ENCODE measurements at regions not wholly inside any gene's neighbourhood (a gene's known extent, or its start where the extent isn't known, plus 50 kb on each side); places are given as distances from the start of the nearest gene placed in this dataset.

DNA sequence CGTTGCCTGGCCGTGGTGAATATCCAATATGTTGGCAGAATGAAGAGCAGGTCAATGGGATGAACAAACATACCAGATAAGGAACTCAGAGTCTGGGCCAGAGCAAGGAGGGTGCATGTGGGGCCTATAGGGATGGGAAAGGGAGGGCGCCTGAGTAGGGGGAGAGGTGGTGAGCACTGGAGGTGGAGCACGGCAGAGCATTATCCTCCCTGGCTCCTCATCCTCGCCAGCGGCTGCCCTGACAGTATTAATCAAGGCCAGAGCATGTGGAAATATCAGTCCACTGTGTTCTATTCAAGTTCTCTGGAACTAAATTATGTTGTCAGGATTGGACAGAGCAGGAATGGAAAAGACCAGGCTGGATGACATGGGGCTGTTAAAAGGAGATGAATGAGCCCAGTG is 254.8 kb upstream of the ZMIZ1 start:
- no peak for DNase-seq

DNA sequence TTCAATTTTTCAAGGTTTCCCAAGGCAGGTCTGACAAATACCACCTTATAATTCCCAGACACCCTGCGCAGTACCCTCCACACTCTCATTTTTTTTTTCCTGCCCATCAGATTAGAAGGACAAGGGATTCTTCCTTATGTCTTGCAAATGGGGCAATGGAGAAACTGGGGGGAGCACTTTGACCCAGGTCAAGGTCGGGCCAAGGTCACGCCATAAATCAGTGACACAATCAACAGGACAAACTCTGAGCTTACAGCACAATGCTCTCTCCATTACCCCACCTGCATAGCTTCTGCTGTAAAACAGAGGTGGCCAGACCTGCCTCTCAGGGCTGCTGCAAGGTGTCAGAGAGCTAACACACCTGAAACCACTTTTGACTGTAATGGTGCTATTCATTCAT is 254.4 kb upstream of the ZMIZ1 start:
- no peak for DNase-seq

DNA sequence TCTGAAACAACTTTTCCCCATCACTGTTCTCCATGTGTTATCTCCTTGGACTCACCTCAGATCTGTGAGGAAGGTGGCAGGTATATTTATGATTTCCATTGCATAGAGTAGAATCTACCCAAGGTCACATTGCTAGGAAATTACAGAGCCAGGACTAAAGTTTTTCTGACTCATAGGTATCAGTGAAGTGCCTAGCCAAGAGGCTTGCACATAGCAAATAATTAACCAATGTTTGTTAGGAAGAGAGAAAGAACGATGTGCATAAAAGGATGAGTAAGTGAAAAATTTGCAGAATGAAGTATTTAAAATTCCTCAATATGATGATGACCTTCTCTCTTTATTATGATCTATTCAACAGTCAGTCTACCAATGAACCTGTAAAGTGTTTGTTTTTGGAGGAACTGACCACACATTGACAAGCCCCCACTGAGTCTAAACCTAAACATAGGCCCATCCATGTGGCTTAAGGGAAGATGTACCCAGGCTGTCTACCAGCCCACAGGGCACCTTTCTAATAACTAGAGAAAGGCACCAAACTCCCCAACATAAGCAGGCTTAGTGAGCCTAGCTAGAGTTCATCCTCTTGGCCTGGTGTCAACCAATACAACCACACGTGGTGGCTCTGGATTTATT is 252.9 kb upstream of the ZMIZ1 start:
- no peak for DNase-seq

DNA sequence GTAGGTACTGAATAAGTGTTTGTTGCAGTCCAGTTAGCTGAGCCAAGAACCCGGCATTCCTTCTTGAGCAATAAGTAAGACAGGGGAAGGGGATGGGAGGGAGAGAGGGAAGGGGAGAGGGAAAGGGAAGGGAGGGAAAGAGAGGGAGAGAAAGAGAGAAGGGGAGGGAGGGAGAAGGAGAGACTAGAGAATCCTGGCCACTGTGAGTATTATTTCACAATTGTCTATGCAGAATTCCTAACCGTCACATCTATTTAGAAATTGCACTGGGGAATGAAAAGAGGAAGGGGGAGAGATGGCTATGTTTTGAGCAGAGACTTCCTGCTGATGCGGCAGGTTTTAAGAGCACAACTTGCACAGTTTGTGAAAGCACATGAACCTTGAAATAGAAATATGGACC is 251.4 kb upstream of the ZMIZ1 start:
- DNase-seq, result no peak

DNA sequence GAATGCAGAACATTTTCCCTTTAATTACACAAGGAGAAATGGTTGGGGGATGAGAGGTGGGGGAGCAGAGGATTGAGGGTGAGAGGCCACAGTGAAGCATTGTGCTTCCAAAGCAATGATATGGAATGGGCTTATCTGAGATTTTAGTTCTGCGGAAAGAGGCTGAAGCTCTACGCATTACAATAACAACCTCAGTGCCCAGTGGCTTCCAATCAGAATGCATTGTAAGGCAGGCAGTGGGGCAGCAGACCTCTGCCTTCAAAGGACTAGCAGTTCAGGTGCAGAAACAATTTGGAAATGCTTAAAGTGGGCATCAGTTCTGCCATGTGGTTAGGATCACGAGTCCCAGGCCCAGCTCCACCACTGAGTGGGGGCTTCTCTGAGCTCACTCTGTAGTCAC is 251.0 kb upstream of the ZMIZ1 start:
- DNase-seq, result no peak

DNA sequence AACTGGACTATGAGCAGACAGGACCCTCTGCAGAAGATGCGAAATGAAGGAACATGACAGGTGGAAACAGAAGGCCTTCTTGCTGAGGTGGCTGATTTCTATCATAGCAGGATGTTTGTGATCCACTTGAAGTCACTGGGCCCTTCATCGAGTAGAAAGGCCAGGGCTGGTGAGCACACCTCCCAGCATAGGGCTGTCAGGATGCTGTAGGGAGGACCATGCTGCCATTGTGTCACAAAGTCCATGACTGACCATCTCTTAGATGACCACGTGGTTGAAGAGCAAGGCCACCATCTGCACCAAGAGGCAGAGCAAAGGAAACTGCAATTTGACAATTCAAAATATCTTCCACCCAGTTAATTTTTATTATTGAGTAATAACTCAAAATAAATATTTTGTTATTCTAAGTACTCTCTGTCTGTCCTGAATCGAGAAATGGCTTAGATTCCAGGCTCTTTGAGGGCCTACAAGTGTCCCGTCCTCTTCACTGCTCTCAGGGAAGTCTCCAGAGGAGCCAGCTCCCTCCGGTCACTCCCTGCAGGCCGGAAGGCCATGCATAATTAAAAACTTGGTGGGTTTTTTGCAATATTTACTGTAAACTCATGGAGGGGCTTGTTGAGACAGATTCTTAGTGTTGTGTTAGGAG is 249.3 kb upstream of the ZMIZ1 start:
- no peak for DNase-seq

DNA sequence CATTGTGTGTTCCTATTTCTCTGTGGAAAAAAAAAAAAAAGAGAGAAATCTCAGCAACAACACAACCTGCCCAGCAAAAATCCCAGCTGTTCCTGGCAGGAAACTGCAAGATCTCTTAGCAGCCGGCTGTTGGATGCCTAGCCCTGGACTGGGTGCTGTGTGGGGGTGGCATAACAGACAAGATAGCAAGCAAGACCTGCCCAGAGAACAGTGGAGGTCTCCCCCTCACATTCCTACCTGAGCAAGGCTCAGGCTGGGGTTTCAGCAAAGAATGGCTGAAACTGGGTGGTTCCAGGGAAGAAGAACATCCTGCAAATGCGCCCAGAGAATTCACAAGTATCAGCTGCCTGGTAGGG is 248.8 kb upstream of the ZMIZ1 start:
- no peak for DNase-seq

DNA sequence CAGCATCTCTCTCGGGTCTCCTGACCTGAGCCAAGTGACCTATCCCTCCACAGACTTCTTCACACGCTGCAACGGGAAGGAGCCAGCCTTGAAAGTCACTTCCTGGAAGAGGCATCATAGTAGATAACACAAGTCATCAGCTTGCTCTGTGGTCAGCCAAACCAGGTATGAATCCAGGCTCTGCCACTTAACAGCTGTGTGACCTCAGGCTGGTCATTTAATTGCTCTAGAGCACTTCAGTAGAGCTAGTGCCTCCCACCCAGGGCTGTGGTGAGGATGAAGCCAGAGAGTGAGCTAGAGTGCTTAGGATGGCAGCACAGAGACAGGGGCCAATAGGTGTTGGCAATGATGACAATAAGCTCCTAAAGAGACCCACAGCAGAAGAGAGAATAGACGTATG is 247.7 kb upstream of the ZMIZ1 start:
- no peak for DNase-seq

DNA sequence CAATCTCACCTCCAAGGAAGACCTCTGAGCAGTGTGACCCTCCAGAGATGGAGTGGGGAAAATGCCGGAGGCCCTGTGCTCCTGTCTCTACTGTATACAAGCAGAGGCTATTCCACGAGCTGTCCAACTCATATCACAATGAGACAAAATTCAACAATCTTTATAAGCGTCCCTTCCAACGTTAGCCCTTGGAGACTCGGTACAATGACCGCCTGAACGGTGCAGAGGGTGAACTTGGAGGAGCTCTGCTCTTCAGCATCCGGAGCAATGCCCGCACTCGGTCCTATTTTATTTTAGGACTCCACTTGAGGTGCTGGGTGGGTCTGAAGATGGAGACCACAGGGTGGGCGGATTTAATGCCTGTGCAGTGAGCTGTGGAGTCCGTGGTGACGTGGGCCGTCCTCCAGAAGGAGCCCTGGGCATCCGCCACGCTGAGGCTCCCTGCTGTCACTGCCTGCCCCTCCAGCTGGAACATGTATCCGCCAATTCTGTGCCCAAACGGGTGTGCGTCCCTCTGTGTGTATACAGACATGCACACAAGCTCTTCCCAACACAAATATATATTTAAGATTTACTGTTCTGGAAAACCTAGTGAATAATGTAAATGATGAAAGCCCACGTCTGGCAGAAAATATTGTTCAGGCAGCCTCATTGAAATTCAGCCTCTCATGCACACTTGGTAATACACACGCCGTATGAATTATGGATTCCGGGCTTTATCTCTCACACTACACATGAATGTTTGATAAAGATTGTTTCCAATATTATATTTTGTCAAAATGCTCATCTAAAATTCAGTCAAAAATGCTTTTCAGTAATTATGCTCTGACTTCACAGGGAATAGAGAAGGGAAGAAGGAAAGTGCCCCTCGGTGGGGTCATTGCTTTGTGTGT is 239.9 kb upstream of the ZMIZ1 start:
- no peak for DNase-seq

DNA sequence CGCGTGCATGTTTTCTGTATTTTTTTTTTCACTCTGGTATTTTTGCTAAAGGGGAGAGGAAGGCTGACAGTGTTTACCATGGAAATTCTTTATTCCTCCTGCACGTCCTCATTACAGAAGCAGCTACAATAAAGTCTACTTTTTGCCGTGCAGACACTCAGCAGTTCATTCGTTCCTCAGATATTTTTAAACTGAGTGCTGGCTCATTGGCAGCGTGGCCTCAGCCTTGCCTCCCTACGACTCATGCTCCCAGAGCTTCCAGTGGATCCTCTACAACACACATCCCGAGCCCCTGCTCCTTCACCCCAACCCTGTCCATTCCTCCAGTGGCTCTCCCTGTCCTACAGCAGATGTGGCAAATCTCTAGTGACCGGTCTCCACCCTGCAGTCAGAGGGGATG is 239.2 kb upstream of the ZMIZ1 start:
- DNase-seq, result no peak

DNA sequence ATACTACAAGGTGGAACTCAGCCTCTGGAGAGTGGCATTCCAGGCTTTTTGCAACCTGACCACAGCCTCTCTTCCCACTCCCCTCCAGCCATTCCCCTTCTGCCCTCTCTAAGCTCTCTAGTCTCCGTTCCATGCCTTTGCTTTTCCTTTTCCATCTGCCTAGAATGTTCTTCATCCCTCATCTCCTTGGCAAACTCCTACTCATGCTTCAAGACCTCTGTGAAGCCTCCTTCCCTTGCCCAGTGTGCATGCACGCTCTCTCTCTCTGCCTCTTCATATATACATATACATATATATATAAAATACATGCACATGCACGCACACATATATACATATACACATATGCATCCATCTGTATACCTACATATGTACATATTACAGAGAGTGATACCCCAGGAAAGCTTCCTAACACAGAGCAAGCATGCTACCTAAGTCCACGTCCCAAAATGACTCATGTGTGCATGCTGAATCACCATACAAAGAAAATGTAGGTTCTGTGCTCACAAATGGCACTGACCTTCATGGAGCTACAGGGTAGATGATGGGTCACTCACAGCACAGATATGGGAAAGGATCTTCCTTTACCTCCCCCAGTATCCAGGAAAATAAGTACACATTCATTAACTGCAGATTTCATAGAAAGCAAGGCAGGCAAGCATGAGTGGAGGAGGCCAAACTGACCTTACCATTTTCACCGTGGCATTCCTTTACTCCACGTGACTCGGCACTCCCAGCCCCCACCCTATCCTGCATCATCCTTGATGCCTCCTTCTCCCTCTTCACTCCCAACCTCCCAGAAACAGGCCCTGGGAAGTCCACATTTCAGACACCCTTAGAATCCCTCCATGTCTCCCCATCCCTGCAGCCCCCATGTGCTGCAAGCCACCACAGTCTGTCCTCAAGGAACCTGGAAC is 238.4 kb upstream of the ZMIZ1 start:
- no peak for DNase-seq

DNA sequence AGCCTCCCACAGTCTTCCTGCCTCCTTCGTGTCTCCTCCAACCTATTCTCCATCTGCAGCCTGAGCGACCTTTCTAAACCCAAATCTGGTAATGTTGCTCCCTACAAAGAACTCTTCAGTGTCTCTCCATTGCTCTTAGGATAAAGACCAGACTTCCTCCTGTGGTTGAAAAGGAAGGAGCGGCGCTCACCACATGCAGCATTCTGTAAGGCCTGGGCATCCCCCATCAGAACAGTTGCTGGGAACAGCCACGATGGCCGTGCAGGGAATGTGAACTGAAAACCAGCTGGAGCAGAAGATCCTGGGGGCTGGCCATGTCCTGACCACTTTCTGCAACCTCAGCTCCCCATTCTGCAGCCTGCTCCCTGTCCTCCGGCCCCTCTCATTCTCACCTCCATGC is 237.8 kb upstream of the ZMIZ1 start:
- no peak for DNase-seq

DNA sequence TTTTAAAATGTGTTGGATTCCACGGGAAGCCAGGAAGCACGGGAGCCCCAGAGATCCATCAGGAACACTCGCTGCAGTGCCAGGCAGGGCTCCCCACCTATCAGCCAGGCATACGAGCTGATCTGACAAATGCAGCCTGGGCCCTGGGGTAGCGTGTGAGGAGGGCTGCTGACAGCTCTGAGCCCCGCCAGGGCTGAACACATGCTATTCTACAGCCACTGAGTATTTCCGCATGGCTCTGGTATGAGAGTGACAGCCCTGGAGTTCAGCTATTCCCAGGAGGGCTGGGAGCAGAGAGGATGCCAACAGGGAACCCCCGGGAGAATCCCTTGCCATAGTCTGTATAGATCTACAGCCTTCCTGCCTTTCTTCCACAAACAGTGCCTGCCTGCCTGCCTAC is 237.3 kb upstream of the ZMIZ1 start:
- no peak for DNase-seq

DNA sequence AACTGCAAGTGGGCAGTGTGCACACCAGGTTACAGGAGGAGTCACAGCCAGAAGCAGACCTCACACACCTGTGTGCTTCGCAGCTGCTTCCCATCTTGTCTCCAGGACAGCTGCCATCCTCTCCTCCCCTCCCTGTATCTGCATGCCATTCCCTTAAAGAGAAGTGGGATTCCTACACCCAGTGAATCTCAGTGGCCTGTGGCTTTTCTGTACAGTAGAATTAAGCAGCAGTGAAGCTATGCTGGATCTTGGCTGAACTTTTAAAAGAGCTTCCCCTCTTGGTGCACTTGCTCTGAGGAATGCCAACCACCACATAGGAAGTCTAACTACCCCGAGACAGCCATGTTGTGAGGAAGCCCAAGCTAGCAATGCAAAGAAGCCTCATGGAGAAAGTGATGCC is 236.5 kb upstream of the ZMIZ1 start:
- no peak for DNase-seq

DNA sequence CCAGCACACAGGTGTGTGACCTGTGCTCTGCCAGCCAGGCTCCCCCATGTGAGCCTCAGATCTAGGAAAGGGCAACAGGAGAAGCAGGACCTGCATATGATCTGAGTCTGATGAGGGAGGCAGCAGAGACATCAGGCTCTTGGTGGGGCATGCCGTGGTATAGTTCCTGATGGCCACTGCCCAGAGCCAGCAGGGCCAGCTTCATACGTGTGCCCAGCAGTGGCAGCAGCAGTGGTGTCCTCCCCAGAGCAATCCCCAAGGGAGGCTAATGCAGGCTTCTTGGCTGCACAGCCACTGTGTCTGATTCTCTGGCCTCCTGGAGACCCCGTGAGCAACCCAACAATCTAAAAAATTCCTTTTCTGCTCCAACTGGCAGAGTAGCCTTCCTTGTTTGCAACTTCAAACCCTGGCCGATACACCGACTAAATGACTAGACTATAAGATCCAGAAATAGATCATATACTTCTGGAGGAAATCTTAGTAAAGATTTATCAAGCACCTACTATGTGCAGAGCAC is 230.6 kb upstream of the ZMIZ1 start:
- DNase-seq, result no peak

DNA sequence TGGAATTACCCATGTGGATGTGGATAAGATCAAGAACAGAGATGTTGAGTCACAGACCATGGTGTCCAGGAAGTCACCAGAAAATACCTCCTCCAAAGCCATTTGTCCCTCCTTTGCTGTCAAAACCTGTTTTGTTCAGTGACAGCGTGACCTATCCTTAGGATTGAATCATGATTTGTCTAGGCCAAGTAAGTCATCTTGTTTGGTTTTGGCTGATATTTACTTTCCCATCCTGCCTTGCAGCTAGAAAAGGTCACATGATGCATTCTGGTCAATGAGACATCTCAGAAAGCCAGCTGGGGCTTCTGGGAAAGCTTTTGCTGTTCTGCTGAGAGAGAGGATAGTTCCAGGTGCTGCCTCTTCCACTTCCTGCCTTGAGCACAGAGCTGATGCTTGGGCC is 225.3 kb upstream of the ZMIZ1 start:
- no peak for DNase-seq

DNA sequence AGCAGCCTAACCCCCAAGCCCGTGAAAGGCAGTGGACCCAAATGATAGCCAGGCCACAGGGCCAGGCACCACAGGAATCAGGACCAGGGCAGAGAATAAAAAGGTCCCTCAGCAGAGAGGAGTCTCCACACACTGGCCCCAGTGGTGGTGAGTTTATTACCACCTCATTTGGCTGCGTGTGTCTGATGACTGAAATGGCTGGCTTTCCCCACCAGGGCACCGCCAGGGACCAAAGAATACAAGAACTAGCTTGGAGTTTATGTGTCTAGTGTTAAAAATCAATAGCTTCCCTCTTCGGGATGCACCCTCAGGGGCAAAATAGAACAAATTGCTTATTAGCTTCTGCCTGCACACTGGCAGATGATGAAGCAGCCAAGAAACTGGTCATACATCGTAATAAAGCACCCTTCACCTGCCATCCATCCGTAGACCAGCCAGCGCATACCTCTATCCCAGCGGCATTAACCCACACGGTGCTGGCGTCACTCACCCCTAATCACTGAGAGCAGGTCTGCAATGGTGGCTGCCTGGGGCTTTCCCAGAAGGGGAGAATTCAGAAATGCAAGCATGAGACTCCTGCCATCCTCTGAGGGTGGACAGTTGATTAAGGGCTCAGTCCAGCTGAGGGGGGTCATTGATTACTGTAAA is 223.7 kb upstream of the ZMIZ1 start:
- no peak for DNase-seq

DNA sequence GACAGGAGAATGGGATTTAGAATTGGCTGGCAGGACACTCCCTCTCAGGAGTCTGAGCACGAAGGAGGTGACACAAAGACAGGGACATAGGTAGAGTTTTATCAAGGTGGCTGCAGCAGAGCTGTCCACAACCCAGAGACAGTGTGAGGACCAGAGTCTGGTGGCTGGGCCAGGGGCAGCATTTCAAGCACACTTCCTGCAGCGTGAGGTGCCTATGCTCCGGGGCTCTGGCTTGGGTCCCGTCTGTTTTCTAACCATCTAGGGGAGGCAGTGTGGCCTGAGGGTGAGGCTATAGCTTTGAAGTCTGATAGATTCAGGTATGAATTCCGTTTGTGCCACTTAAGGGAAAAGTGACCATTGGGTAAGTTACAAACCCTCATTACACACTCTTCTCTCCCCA is 222.7 kb upstream of the ZMIZ1 start:
- no peak for DNase-seq

DNA sequence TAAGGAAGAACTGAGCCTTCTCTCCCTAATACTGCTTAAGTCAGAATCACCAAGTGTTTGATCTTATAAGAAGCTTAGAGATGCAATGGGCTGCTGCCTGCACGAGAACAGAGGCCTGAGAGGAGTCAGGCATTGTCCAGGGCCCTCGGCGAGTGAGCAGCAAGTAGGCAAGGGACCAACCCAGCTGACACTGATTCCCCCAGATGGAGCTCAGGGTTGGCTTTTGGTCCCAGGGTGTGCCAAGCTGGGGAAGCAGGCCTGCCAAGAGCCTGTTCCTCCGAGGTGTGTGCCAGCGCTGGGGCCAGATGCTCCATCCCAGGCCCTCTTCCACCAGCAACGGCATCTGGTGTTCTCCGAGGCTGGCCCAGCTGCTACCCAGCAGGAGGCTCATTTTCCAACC is 222.0 kb upstream of the ZMIZ1 start:
- DNase-seq, result no peak

DNA sequence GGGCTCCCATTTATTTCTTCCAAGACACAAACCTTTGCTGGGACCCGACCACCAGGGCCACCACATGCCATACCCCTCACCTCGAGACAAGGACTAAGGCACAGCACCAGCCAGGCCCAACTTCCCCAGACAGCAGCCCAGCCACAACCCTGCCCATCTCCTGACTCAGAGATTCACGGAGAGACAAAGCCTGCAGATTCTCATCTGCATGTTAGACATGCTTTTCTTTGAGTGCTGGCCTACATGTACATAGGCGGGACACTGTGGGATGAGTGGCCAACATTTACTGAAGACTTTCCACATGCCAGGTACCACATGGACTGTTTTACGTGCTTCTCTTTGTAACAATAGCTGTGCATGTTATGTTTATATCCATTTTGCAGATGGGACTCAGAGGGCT is 221.3 kb upstream of the ZMIZ1 start:
- no peak for DNase-seq

DNA sequence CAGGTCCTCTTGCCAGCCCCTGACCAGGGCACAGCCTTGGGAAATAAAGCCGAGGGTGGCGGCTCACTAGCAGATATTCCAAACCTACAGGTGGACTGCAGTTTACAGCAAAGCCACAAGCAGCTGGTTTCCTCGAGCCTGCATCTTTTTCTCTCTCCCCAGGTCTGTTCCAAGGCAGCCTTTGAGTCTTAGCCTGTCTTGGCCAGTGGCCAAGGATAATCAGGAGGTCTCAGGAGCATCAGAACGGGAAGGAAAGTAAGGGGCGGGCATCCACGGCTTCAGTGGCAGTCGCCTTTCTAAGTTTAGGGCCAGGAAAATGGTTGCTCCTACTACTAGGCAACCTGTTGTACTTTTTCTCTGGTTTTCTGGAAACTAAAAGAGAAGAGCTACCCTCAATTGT is 219.7 kb upstream of the ZMIZ1 start:
- DNase-seq, result no peak

DNA sequence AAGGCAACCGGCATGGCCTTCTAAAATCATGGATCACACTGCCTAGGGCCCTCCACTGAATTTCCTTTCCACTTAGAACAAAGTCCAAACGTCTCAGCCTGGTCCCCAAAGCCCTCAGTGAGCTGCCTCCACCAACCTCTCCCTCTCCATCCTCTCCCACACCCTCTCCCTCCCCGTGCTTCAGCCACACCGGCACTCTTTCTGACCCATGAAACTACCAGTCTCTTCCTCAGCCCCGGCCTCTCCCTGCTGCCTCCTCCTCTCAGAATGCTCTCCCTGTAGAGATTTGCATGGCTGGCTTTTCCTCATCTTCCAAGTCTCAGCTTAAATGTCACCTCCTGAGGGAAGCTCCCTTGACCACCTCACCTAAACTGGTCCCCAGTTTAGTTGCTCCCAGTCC is 219.0 kb upstream of the ZMIZ1 start:
- DNase-seq, result no peak
